Mucosa of rectum (tissue), 2 donors: ENCODE measurements at regions not wholly inside any gene's neighbourhood (a gene's known extent, or its start where the extent isn't known, plus 50 kb on each side); places are given as distances from the start of the nearest gene placed in this dataset.

Experiments used
- H3K27ac ChIP-seq, 2 donors: one replicate each; pipeline ENCODE4 v1.7.0; 2013; ENCODE audit warnings: inconsistent platforms in 2 of 2, low read depth in 2 of 2, low read length in 2 of 2
- H3K27me3 ChIP-seq, 2 donors: one replicate each; pipeline ENCODE4 v1.7.0; 2013; ENCODE audit warnings: low read length in 2 of 2; ENCODE audit not compliant: control insufficient read depth in 2 of 2, insufficient read depth in 2 of 2
- H3K36me3 ChIP-seq, 2 donors: one replicate each; pipeline ENCODE4 v1.7.0; 2013; ENCODE audit warnings: low read length in 2 of 2; ENCODE audit not compliant: control insufficient read depth in 2 of 2, insufficient read depth in 2 of 2
- H3K4me1 ChIP-seq, 2 donors: one replicate each; pipeline ENCODE4 v1.7.0; 2013; ENCODE audit warnings: low read length in 2 of 2, mild to moderate bottlenecking in 1 of 2; ENCODE audit not compliant: control insufficient read depth in 2 of 2, insufficient read depth in 2 of 2
- H3K4me3 ChIP-seq, 2 donors: one replicate each; pipeline ENCODE4 v1.7.0; 2013; ENCODE audit warnings: low read length in 2 of 2
- H3K9ac ChIP-seq, 2 donors: one replicate each; pipeline ENCODE4 v1.7.0; 2013; ENCODE audit warnings: low read length in 2 of 2, low read depth in 1 of 2, mild to moderate bottlenecking in 1 of 2
- H3K9me3 ChIP-seq, 2 donors: one replicate each; pipeline ENCODE4 v1.7.0; 2013; ENCODE audit warnings: low read length in 2 of 2; ENCODE audit not compliant: control insufficient read depth in 2 of 2
- donor health status: healthy.
- donor health status: Normal muscosa, but diverticular disease.

DNA sequence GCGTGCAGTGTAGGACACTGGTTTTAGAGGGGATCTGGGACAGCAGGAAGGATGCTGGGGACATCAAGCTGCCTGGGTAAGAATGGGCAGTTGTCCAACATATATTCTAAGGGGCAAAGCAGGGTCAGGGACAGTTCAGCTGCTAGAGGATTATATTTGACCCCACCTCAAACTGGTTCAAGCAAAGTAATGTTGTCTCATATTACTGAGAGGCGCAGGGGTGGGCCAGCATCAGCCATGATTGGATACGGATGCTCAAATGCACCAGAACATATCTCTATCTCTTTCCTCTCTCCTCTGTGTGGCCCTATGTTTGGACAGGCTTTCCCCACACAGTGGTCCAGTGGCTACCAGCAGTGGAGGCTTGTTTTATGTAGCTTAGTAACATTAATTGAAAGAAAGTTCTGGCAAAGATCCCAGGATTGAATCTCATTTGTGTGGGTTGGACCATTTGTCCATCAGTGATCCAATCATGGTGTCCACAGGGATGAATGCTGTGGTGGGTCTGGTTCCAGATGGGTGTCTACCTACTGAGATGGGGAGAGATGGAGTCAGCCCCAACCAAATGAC lies 49.8 kb upstream of the RGMA start:
- Histone ChIP-seq H3K27ac (no peak overlapping the region), H3K4me1 (no peaks in the 10 kb centered on the region), H3K36me3 (no peaks in the 10 kb centered on the region), H3K27me3 (no peaks in the 10 kb centered on the region), H3K9ac (no peak overlapping the region), H3K9me3 (no peaks in the 10 kb centered on the region), H3K4me3 (no peak overlapping the region)
